B cell (primary cell): ENCODE measurements at regions not wholly inside any gene's neighbourhood (a gene's known extent, or its start where the extent isn't known, plus 50 kb on each side); places are given as distances from the start of the nearest gene placed in this dataset.
A peak's percentile ranks its signal among the peaks of the same experiment; 100 is the strongest.

ENCODE experiments used
- ATAC-seq: fragments of 200-7000 bp; cut with Tn5 transposase; one replicate; pipeline ENCODE4 v1.10.0; 2021; ENCODE audit warnings: low read depth, mild to moderate bottlenecking, moderate number of reproducible peaks, moderate library complexity
- CTCF ChIA-PET: fragments of 350-600 bp; sonication (Branson Sonifier 250); formaldehyde crosslinking; loops from one replicate; lab custom pipeline; 2021; ENCODE audit warnings: antibody characterized with exemption, inconsistent platforms; lab: Charles Lee
- POLR2A ChIA-PET: fragments of 350-600 bp; sonication (Branson Sonifier 250); formaldehyde crosslinking; loops from one replicate; lab custom pipeline; 2021; ENCODE audit warnings: antibody characterized with exemption; lab: Charles Lee
- DNase-seq: peaks from one replicate; pipeline ENCODE4 v3.0.0; 2013
- H2AFZ ChIP-seq: 2 replicates; pipeline ENCODE4 v1.6.1; 2012; ENCODE audit warnings: mild to moderate bottlenecking, low read depth, low read length; ENCODE audit not compliant: insufficient read depth, poor library complexity, severe bottlenecking
- H3K27ac ChIP-seq, 2 donors: 1 replicate in 1 of 2; 2 replicates in 1 of 2; pipeline ENCODE4 v1.5.1; 2012 to 2013; ENCODE audit warnings: low read length in 2 of 2, mild to moderate bottlenecking in 2 of 2, moderate library complexity in 1 of 2
- H3K27me3 ChIP-seq, 4 experiments: fragments of 200-600 bp in 1 of 4; sonication (generic) in 1 of 4; replicated peaks in 1 of 4; 1 replicate in 2 of 4; 2 replicates in 2 of 4; pipeline versions ENCODE4 v1.6.1 to v1.7.0; 2013 to 2016; ENCODE audit warnings: low read length in 3 of 4, mild to moderate bottlenecking in 2 of 4, mixed read lengths in 1 of 4, moderate library complexity in 1 of 4; ENCODE audit not compliant: insufficient read depth in 4 of 4, control insufficient read depth in 3 of 4; ENCODE audit errors: control extremely low read depth in 1 of 4
- H3K36me3 ChIP-seq, 2 experiments: replicated peaks in 1 of 2; 1 replicate in 1 of 2; 2 replicates in 1 of 2; pipeline versions ENCODE4 v1.6.1 to v1.7.1; 2013; ENCODE audit warnings: low read length in 1 of 2; ENCODE audit not compliant: insufficient read depth in 2 of 2, control insufficient read depth in 1 of 2; ENCODE audit errors: control extremely low read depth in 1 of 2, extremely low read depth in 1 of 2
- H3K4me1 ChIP-seq, 2 donors: fragments of 200-600 bp in 1 of 2; sonication (generic) in 1 of 2; 1 replicate in 1 of 2; 2 replicates in 1 of 2; pipeline versions ENCODE4 v1.5.1 to v1.6.1; 2013 to 2017; ENCODE audit warnings: low read length in 2 of 2; ENCODE audit not compliant: control insufficient read depth in 2 of 2, insufficient read depth in 2 of 2
- H3K4me2 ChIP-seq: replicated peaks from 2 replicates; pipeline ENCODE3; 2012; ENCODE audit warnings: mild to moderate bottlenecking, low read depth, low read length; ENCODE audit not compliant: poor library complexity, severe bottlenecking
- H3K4me3 ChIP-seq, 5 experiments: fragments of 200-600 bp in 1 of 5; sonication (generic) in 1 of 5; 1 replicate in 3 of 5; 2 replicates in 2 of 5; pipeline versions ENCODE4 v1.5.1 to v1.7.0; 2011 to 2016; ENCODE audit warnings: low read length in 4 of 5, mild to moderate bottlenecking in 4 of 5, low read depth in 2 of 5, control low read depth in 1 of 5, moderate library complexity in 1 of 5; ENCODE audit not compliant: insufficient read depth in 1 of 5; ENCODE audit errors: control extremely low read depth in 1 of 5, extremely low read depth in 1 of 5
- H3K79me2 ChIP-seq: fragments of 200-600 bp; sonication (generic); one replicate; pipeline ENCODE4 v1.6.0; 2016; ENCODE audit warnings: low read length; ENCODE audit not compliant: control insufficient read depth, insufficient read depth
- H3K9ac ChIP-seq: fragments of 200-600 bp; sonication (generic); 2 replicates; pipeline ENCODE4 v1.6.1; 2017; ENCODE audit warnings: mild to moderate bottlenecking, low read length, moderate library complexity
- H3K9me3 ChIP-seq, 3 donors: one replicate each; pipeline versions ENCODE4 v1.6.1 to v1.7.1; 2013; ENCODE audit warnings: low read length in 2 of 3; ENCODE audit not compliant: control insufficient read depth in 2 of 3, insufficient read depth in 1 of 3; ENCODE audit errors: control extremely low read depth in 1 of 3
- H4K20me1 ChIP-seq: 2 replicates; pipeline ENCODE4 v1.6.0; 2012; ENCODE audit warnings: mild to moderate bottlenecking, low read length; ENCODE audit not compliant: insufficient read depth, control insufficient read depth, poor library complexity, severe bottlenecking
- H3K27ac Mint-ChIP-seq: one replicate; pipeline ENCODE4 v1.8.0; 2021; ENCODE audit warnings: mixed read lengths
- H3K27me3 Mint-ChIP-seq: one replicate; pipeline ENCODE4 v1.8.0; 2021; ENCODE audit warnings: mixed read lengths
- H3K4me1 Mint-ChIP-seq: one replicate; pipeline ENCODE4 v1.8.0; 2021; ENCODE audit warnings: mixed read lengths
- H3K4me3 Mint-ChIP-seq: one replicate; pipeline ENCODE4 v1.8.0; 2021; ENCODE audit warnings: mixed read lengths
- H3K9me3 Mint-ChIP-seq: one replicate; pipeline ENCODE4 v1.8.0; 2022; ENCODE audit warnings: mixed read lengths; ENCODE audit not compliant: insufficient read depth
- EZH2 ChIP-seq: IDR thresholded peaks from 2 replicates; pipeline ENCODE4 v1.6.1; 2012; ENCODE audit warnings: borderline replicate concordance, low read depth, mild to moderate bottlenecking, moderate library complexity, low read length; ENCODE audit not compliant: insufficient read depth, poor library complexity, severe bottlenecking
- WGBS: methylation state at CpG from one replicate; pipeline ENCODE4 v1.1.5; 2013; ENCODE audit warnings: missing lambda C conversion rate; ENCODE audit not compliant: insufficient coverage; 5-methylcytosine and 5-hydroxymethylcytosine counted together
- intact Hi-C: fragments of 100-400 bp; cut with micrococcal nuclease; formaldehyde crosslinking; loops from one replicate; pipeline ENCODE4 v1.10.0; 2022
- TF ChIP-seq, protein P1 (sequence below): fragments of 200-600 bp; IDR thresholded peaks from one replicate; pipeline ENCODE4 v1.8.0; 2022; ENCODE audit warnings: antibody characterized with exemption, mild to moderate bottlenecking

DNA sequence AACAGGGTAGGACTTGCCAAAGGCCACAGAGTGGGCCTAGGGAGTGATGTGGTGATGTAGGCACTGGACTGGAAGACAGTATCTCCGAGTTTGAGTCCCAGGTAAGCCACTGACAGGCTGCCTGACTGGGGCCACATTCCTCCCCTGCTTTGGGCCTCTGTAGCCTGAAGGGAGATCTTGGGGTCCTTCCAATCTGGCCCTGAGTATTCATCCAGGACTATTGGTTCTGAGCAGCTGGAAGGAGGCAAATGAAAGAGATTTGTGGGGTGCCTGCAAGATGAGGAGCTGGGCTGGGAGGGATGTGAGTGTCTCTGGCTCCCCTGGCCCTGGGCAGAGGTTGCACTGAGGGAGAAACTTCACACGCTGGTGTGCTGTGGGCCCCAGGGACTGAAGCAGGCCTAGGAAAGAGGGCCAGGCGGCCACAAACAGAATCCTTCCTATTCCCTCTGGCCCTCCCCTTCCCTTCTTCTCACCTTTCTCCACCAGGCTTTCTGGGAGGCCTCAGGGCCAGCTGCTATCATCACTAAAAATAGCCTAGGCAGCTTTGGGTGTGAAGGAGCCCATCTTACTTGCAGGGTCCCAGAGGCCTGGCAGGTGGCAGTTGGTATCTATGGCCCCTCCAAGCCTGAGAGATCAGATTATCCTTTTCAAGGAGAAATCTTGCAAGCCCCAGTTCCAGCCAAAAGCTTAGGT, 70.1 kb downstream of the PJA1 start:
- intact Hi-C loops, result loop anchor here (5.0 kb wide), 1 partner anchor 127 kb away; no protein-coding TSS in a partner anchor
- DNase-seq (no peak), ATAC-seq (no peak)
- TF ChIP-seq EZH2, result no peak
- TF ChIP-seq, protein P1, sequence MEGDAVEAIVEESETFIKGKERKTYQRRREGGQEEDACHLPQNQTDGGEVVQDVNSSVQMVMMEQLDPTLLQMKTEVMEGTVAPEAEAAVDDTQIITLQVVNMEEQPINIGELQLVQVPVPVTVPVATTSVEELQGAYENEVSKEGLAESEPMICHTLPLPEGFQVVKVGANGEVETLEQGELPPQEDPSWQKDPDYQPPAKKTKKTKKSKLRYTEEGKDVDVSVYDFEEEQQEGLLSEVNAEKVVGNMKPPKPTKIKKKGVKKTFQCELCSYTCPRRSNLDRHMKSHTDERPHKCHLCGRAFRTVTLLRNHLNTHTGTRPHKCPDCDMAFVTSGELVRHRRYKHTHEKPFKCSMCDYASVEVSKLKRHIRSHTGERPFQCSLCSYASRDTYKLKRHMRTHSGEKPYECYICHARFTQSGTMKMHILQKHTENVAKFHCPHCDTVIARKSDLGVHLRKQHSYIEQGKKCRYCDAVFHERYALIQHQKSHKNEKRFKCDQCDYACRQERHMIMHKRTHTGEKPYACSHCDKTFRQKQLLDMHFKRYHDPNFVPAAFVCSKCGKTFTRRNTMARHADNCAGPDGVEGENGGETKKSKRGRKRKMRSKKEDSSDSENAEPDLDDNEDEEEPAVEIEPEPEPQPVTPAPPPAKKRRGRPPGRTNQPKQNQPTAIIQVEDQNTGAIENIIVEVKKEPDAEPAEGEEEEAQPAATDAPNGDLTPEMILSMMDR, result no peak
- Histone ChIP-seq H3K27ac (no peak overlapping the region), H2AFZ (no peak overlapping the region), H3K9ac (no peak overlapping the region), H3K4me2 (no peak overlapping the region), H3K36me3 (no peaks in the 10 kb centered on the region), H4K20me1 (no peaks in the 10 kb centered on the region), H3K79me2 (no peaks in the 10 kb centered on the region), H3K4me3 (no peak overlapping the region), H3K27me3 (no peaks in the 10 kb centered on the region), H3K9me3 (no peaks in the 10 kb centered on the region), H3K4me1 (no peaks in the 10 kb centered on the region)
- H3K27ac Mint-ChIP-seq, result no peak overlapping the region
- H3K4me1 Mint-ChIP-seq, result no peaks in the 10 kb centered on the region
- no peaks in the 10 kb centered on the region for H3K27me3 Mint-ChIP-seq
- ChIA-PET POLR2A (no interaction called here), CTCF (no interaction called here)
- no peak overlapping the region for H3K4me3 Mint-ChIP-seq
- no peaks in the 10 kb centered on the region for H3K9me3 Mint-ChIP-seq
- WGBS, result 60% methylated on average over 1 of the region's 3 CpGs

DNA sequence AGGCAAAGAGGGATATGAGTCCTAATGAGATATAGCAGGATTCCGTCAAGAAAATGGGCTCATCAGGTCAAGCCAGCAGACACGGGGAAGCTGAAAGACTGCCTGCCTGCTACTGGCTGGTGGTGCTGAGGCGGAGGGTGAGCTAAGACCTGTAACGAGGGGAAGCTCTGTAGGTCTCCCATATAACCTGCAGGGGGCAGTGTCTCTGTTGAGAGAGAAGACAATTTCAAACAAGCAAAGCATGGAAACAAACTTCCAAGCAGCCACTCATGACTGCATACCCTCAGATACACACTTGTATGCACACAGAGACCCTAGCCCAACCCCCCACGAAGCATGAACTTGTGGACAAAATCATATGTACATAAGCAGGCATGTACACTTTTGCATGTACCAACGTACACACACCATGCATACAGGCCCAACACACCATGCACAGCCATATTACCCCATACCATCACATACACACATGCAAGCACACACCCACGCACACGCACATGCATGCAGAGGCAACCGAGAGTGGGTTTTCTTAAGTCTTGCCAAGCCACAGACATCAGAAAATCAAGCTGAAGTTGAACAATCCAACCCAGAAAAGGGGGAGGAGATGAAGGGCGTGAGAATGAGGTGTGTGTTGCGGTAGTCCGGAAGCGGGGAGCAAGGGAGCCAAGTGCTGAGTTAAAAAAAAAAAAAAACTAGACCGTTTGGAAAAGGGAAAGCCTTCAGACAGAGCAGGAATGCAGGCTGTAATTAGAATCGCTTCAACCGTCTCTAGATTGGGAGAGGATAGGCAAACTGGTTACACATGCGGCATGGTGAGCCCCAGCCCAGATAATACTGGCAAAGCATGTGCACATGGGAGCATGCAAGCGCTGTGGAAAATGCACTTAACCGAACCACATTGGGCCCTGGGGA, 71.0 kb downstream of the PJA1 start:
- no peaks in the 10 kb centered on the region for H3K9me3 Mint-ChIP-seq
- H3K27me3 ChIP-seq, result no peaks in the 10 kb centered on the region
- H3K4me3 Mint-ChIP-seq, result no peak overlapping the region
- no peaks in the 10 kb centered on the region for H3K36me3 ChIP-seq
- intact Hi-C loops, result loop anchor here (5.0 kb wide), 1 partner anchor 128 kb away; no protein-coding TSS in a partner anchor
- H3K4me1 Mint-ChIP-seq, result no peaks in the 10 kb centered on the region
- DNase-seq, result peak; percentile 20
- no peaks in the 10 kb centered on the region for H3K27me3 Mint-ChIP-seq
- H3K9ac ChIP-seq, result no peak overlapping the region
- no peak overlapping the region for H2AFZ ChIP-seq
- no peak for ATAC-seq
- H4K20me1 ChIP-seq, result no peaks in the 10 kb centered on the region
- no peak overlapping the region for H3K4me3 ChIP-seq
- H3K27ac ChIP-seq, result no peak overlapping the region
- no peak for TF ChIP-seq EZH2
- TF ChIP-seq, protein P1, result peak; percentile 36
- CTCF ChIA-PET, result no interaction called here
- no peaks in the 10 kb centered on the region for H3K9me3 ChIP-seq
- no peak overlapping the region for H3K27ac Mint-ChIP-seq
- H3K4me2 ChIP-seq, result no peak overlapping the region
- no peaks in the 10 kb centered on the region for H3K79me2 ChIP-seq
- POLR2A ChIA-PET, result no interaction called here
- WGBS, result 74% methylated on average over 7 of the region's 19 CpGs
- no peaks in the 10 kb centered on the region for H3K4me1 ChIP-seq
